ENCODE measurements at regions not wholly inside any gene's neighbourhood (a gene's known extent, or its start where the extent isn't known, plus 50 kb on each side); places are given as distances from the start of the nearest gene placed in this dataset.

DNA sequence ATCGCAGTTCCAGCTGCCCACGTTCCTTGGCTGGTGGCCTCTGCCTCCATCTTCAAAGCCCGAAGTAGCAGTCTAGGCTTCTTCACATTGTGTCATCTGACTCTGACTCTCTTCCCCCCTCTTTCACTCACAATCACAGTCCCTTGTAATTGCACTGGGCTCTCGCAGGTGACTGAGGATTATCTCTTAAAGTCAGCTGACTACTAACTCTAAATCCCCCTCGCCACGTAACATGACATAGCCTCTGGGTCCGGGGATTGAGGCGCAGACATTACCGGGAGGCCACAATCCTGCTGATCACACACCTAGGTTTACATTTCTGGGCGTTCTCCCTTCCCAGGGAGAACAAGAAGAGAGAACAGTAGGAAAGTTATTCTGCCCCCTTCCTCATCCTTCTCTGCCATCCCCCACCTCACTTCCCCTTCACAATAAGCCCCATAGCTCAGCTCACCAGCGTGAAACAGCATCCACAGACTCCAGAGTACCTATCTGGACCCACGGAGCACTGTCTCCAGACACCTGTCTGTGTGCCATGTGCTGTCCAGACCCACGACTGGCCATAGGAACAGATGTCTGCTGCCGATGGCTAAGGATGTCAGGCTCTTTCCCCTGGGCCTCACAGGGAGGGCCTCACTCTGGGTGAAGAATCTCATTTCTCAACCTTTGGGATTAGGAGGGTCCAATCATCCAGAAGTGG is 64.3 kb upstream of the FZD7 start:
- no peak for DNase-seq (ENCODE audit: low spot score)

GRCh38 chr2:201969938-201970785 is 63.5 kb upstream of the FZD7 start:
- no peak for DNase-seq (ENCODE audit: low spot score)

- DNase-seq (ENCODE audit: low spot score), result no peak
Observed at GRCh38 chr2:201970786-201971108, 62.9 kb upstream of the FZD7 start.

GRCh38 chr2:201971531-201972228 is 62.0 kb upstream of the FZD7 start:
- no peak for DNase-seq (ENCODE audit: low spot score)

- DNase-seq (ENCODE audit: low spot score), result no peak
Observed at GRCh38 chr2:201972621-201973255, 60.9 kb upstream of the FZD7 start.

DNA sequence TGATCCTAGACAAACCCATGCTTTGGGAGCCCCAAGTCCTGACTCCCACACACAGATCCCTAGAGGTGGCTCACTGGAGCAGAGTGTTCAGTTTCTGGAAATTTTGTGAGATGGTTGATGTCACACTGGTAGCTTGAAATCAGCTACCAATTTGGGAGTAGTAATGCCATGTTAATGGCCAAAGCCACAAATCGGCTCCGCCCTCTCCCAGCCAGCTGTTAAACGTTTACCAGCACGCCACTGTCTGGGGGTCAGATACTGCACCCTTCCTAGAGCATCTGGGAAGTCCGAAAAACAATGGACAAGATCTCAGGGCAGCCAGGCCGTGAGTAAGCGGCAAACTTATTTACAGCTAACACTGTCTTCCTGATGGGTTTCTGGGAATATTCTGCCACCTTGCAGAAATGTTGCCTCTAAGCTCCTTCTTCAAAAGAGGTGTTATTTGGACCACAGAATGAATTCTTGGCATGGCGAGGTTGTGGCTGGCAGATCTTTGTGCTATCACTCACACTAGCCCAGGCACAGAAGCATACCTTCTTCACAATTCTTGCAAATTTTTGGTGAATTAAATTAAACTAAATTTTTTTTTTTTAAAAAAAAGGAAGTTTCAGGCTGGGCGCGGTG is 60.2 kb upstream of the FZD7 start:
- DNase-seq (ENCODE audit: low spot score), result no peak

- DNase-seq (ENCODE audit: low spot score), result no peak
Observed at GRCh38 chr2:201974171-201975100, 59.2 kb upstream of the FZD7 start.

DNA sequence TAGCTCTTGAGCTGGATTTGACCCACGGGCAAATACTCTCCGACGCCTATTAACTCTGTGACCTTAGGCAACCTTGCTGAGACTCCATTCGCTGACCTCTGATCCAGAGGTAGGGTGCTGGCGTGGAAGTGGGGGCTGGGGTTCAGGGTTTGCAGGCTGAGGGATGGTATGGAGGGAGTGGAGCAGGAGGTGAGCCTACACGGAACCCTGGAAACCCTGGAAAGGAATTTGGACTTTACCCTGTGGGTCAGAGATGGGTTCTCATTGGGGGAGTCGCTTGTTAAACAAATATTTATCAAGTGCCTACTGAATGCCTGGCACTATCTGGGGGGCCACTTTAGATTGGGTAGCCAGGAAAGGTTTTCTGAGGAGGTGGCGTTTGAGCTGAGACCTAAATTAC is 58.2 kb upstream of the FZD7 start:
- DNase-seq (ENCODE audit: low spot score), result no peak

DNA sequence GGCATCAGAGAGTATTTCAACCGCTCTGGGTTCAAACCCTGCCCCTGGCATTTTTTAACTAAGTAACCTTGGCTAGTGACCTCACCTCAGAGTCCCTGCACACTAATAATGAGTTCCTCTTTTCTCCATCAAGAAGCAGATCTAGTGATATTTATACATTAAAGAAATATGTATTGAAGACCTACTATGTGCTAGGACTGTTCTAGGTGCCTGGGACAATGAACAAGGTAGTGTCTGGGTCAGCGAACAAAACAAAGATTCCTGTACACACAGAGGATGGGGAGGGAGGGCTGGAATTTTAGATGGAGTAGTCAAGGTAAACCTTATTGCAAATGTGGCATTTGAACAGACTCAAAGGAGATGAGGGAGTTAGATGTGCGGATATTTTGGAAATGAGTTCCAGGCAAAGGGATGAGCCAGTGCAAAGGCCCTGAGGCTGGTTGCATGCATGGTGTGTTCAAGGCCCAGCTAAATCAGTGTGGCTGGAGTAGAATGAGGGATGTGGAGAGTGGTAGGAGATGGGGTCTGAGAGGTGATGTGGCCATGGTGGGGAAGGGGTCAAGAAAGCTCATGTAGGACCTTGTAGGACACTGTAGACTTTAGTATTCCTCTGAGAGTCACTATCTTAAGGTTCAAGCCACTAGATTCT is 57.6 kb upstream of the FZD7 start:
- DNase-seq (ENCODE audit: low spot score), result no peak

- no peak for DNase-seq (ENCODE audit: low spot score)
Observed at GRCh38 chr2:201977651-201978050, 56.0 kb upstream of the FZD7 start.

- no peak for DNase-seq (ENCODE audit: low spot score)
Observed at GRCh38 chr2:201978333-201978732, 55.3 kb upstream of the FZD7 start.

GRCh38 chr2:201978986-201979385 is 54.7 kb upstream of the FZD7 start:
- no peak for DNase-seq (ENCODE audit: low spot score)

GRCh38 chr2:201980389-201980821 is 53.2 kb upstream of the FZD7 start:
- DNase-seq (ENCODE audit: low spot score), result no peak

GRCh38 chr2:201980946-201981345 is 52.7 kb upstream of the FZD7 start:
- no peak for DNase-seq (ENCODE audit: low spot score)

DNA sequence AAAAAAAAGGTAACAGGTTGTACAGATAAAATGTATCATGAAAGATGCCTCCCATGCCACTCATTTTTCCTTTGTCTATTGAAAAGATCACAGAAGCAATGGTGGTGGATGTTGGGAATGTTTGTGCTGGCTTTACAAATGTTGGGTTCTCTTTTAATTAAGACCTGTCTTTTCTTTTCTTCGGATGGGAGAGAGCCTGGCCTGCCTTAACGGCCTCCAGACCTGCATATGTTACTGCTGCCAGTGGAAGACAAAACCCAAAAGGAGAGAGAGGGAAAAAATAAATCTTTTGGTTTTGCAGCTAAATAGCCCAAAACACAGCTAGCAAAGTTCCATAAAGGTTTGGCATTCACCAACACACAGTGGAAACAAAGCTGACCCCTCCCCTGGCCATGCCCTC is 50.5 kb upstream of the FZD7 start:
- DNase-seq (ENCODE audit: low spot score), result no peak

- no peak for DNase-seq (ENCODE audit: low spot score)
Observed at GRCh38 chr2:201983800-201984199, 49.9 kb upstream of the FZD7 start.

All from kidney capillary endothelial cell (primary cell).